GM06990 (cell line): ENCODE measurements at regions not wholly inside any gene's neighbourhood (a gene's known extent, or its start where the extent isn't known, plus 50 kb on each side); places are given as distances from the start of the nearest gene placed in this dataset.
"Not testable (repeated sequence)": the region's sequence is repeated elsewhere in the genome, so short reads cannot be mapped to it uniquely, and the experiment has no call there.

Source experiments
- DNase-seq: peaks from one replicate; pipeline ENCODE4 v3.0.0-alpha.2; 2011; ENCODE audit not compliant: insufficient read length; ENCODE audit errors: extremely low read depth
- H3K27me3 ChIP-seq: replicated peaks from 2 replicates; pipeline ENCODE4 v1.6.0; 2011; ENCODE audit warnings: low read length; ENCODE audit not compliant: control insufficient read depth, insufficient read depth
- H3K36me3 ChIP-seq: 2 replicates; pipeline ENCODE4 v1.5.1; 2011; ENCODE audit warnings: low read length; ENCODE audit not compliant: control insufficient read depth, insufficient read depth
- H3K4me3 ChIP-seq: replicated peaks from 2 replicates; pipeline ENCODE4 v1.5.1; 2011; ENCODE audit warnings: low read depth, mild to moderate bottlenecking, control low read depth, low read length
- TF ChIP-seq, protein P1 (sequence below): IDR thresholded peaks from 2 replicates; pipeline ENCODE4 v1.5.1; 2011; ENCODE audit warnings: low read length, control low read depth, mild to moderate bottlenecking, inconsistent platforms; ENCODE audit not compliant: insufficient read depth, poor library complexity, severe bottlenecking

DNA sequence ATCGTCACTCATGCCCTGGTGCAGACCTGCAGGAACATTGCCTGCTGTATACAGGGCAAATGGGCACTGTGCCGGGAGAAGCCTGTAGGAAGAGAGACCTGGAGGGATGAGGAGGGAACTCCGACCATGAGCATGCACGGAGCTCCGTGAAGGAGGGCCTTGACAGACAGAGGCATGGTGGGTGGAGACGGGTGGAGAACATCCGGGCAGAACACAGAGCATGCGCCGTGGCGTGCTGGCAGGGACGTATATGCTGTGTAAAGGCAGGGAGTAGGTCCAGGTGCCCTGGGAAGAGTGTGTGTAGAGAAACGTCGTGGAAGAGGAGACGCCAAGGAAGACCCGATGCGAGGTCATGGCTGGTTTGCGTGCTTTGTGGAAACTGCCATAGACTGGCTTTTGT, 133.0 kb upstream of the FAN1 start:
- Histone ChIP-seq H3K4me3 (no peak overlapping the region), H3K27me3 (no peaks in the 10 kb centered on the region), H3K36me3 (no peaks in the 10 kb centered on the region; the same call in none of the 2 replicates)
- no peak for DNase-seq
- TF ChIP-seq, protein P1, sequence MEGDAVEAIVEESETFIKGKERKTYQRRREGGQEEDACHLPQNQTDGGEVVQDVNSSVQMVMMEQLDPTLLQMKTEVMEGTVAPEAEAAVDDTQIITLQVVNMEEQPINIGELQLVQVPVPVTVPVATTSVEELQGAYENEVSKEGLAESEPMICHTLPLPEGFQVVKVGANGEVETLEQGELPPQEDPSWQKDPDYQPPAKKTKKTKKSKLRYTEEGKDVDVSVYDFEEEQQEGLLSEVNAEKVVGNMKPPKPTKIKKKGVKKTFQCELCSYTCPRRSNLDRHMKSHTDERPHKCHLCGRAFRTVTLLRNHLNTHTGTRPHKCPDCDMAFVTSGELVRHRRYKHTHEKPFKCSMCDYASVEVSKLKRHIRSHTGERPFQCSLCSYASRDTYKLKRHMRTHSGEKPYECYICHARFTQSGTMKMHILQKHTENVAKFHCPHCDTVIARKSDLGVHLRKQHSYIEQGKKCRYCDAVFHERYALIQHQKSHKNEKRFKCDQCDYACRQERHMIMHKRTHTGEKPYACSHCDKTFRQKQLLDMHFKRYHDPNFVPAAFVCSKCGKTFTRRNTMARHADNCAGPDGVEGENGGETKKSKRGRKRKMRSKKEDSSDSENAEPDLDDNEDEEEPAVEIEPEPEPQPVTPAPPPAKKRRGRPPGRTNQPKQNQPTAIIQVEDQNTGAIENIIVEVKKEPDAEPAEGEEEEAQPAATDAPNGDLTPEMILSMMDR: no peak

DNA sequence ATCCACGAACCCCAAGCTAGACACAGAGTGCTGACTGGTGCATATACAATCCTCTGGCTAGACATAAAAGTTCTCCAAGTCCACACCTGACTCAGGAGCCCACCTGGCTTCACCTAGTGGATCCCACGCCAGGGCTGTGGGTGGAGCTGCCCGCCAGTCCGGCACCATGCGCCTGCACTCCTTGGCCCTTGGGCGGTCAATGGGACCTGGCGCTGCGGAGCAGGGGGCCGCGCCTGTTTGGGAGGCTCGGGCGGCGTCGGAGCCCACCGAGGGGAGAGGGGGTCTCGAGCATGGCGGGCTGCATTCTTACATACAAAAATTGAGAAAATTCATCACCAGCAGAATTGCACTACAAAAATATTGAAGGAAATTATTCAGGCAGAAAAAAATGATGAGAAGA, 120.7 kb upstream of the FAN1 start:
- Histone ChIP-seq H3K36me3 (no peaks in the 10 kb centered on the region), H3K4me3 (no peak overlapping the region), H3K27me3 (no peaks in the 10 kb centered on the region)
- no peak for DNase-seq
- TF ChIP-seq, protein P1: no peak

DNA sequence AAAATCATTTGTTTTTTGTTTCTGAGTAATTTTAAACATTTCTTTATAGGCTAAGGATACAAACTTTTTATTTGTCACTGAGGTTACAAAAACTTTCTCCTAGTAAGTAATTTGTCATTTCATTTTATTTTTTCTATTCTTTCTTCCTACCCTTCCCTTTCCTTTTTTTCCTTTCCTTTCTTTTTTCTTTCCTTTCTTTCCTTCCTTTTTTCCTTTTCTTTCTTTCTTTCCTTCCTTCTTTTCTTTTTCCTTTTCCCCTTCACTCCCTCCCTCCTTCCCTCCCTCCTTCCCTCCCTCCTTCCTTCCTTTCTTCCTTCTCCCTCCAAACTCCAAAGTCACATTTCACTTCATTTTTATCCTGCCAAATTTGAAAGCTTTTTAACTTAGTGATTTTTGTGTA, 115.1 kb upstream of the FAN1 start:
- no peaks in the 10 kb centered on the region for H3K36me3 ChIP-seq
- no peak for DNase-seq
- H3K27me3 ChIP-seq: no peaks in the 10 kb centered on the region
- H3K4me3 ChIP-seq: no peak overlapping the region
- TF ChIP-seq, protein P1: no peak

DNA sequence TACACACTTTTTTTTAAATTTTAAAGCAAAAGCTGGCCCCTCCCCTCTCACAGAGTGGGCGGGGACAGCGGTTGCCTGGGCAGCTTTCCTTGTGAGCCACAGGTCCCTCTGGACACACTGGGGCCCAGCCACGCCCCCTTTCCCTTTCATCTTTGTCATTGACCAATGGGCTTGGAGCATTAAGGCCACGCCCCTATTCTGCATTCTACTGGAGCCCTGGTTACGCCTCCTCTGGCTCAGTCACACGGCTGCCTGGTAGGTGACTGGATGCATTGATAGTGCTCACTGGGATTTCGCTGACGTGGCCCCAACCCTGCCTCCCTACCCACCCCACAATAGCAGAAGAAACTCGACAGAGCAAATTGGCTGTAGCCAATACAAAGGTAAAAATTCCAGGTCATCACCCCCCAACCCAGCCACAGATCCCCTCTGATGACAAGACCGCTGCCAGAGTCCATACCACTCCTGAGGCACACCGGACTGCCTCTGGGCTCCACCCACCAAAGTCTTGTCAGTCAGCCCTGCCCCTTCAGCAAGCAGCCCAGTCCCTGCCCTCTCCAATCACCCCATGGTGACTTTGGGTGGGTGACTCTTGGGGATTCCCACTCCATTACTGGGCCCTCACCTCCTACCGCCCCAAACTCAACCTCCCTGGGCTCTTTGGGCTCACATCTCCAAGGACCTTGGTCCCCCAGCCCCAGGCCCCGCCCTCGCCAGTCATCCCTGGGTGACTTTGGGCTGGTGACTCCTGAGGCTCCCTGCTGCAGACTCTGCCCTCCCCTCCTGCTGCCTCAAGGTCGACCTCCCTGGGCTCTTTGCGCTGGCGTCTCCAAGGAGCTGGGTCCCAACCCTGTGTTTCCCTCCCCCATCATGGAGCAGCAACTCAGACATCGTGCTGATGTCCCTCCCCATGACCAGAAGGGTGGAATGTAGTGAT, 112.2 kb upstream of the FAN1 start:
- Histone ChIP-seq H3K36me3 (no peaks in the 10 kb centered on the region), H3K4me3 (no peak overlapping the region), H3K27me3 (no peaks in the 10 kb centered on the region)
- DNase-seq: no peak
- TF ChIP-seq, protein P1: no peak

DNA sequence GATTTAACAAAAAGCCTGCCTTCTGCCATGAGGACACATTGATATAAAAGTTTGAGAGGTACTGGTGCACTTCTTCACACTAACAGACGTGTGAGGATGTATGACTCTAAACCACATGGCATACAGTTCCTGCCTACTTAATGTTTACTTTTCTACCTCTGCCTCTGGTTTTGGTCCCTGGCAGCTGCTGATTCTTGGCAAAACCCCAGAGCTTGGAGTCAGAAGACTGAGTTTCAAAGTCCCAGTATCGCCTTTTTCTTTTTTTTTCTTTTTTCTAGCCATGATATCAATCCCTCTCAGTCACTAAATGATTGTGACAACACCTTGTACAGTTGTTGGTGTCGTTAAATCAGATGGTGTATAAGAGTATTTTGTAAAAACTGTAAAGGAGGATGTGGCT, 110.9 kb upstream of the FAN1 start:
- H3K4me3 ChIP-seq, H3K27me3 ChIP-seq, H3K36me3 ChIP-seq, DNase-seq: not testable (repeated sequence)

DNA sequence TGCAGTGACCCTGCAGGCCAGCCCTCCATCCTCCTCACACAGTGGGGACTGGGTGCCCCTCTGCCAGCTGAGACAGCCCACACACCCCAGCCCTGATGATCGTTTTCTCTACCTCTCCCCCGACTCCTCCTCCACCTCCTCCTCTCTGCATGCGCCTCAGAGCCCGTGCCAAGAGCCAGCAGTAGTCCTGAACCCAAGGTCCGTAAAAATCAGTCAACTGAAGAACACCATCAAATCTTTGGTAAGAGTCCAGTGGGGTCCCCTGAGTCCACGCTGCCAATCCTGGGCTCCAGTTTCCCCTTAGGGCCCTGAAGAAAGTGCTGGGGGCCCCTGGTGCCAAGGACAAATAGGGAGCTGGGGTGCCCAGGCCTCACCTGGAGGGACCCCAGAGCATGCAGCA, 109.3 kb upstream of the FAN1 start:
- no peaks in the 10 kb centered on the region; the same call in 1 of the 2 replicates for H3K27me3 ChIP-seq
- H3K4me3 ChIP-seq: no peak overlapping the region
- TF ChIP-seq, protein P1: no peak
- H3K36me3 ChIP-seq: no peaks in the 10 kb centered on the region
- DNase-seq: no peak
